ENCODE measurements at regions not wholly inside any gene's neighbourhood (a gene's known extent, or its start where the extent isn't known, plus 50 kb on each side); places are given as distances from the start of the nearest gene placed in this dataset.

GRCh38 chr11:119523539-119524157, 100.7 kb upstream of the THY1 start:
- TF ChIP-seq, protein P1, sequence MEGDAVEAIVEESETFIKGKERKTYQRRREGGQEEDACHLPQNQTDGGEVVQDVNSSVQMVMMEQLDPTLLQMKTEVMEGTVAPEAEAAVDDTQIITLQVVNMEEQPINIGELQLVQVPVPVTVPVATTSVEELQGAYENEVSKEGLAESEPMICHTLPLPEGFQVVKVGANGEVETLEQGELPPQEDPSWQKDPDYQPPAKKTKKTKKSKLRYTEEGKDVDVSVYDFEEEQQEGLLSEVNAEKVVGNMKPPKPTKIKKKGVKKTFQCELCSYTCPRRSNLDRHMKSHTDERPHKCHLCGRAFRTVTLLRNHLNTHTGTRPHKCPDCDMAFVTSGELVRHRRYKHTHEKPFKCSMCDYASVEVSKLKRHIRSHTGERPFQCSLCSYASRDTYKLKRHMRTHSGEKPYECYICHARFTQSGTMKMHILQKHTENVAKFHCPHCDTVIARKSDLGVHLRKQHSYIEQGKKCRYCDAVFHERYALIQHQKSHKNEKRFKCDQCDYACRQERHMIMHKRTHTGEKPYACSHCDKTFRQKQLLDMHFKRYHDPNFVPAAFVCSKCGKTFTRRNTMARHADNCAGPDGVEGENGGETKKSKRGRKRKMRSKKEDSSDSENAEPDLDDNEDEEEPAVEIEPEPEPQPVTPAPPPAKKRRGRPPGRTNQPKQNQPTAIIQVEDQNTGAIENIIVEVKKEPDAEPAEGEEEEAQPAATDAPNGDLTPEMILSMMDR (IDR thresholded peaks at IDR 0.05; ENCODE audit: unreplicated experiment), result no peak
- Mint-ChIP-seq H3K4me1 (ENCODE audit: low read depth) (no peaks in the 10 kb centered on the region), H3K9me3 (ENCODE audit: low read depth) (no peaks in the 10 kb centered on the region), H3K4me3 (ENCODE audit: low read depth) (no peak overlapping the region), H3K27ac (no peak overlapping the region), H3K27me3 (peaks cover 30% of the 10 kb centered on the region), H3K36me3 (ENCODE audit: insufficient read depth) (no peaks in the 10 kb centered on the region)
- no peak for DNase-seq (ENCODE audit: low spot score, unreplicated experiment)

DNA sequence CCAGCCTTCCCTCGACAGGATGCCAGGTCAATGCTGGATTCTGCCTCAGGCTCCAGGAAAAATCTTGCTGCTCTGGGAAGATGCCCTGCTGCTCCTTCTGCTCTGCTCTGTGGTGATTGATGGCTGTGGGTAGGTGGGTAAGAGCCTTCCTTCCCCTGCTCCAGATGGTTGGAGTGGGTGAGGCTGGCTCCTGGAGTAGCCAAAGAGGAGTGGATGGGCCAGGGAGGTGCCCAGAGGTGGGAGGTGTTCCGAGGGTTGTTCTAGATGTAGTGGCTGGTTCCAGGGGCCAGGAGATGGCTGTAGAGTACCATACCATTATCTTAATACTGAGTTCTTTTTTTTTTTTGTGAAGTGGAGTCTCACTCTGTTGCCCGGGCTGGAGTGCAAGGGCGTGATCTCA, 99.6 kb upstream of the THY1 start:
- DNase-seq (ENCODE audit: low spot score, unreplicated experiment), result no peak
- Mint-ChIP-seq H3K27ac (no peak overlapping the region), H3K27me3 (peaks cover 28% of the 10 kb centered on the region), H3K4me1 (ENCODE audit: low read depth) (no peaks in the 10 kb centered on the region), H3K4me3 (ENCODE audit: low read depth) (no peak overlapping the region), H3K36me3 (ENCODE audit: insufficient read depth) (no peaks in the 10 kb centered on the region), H3K9me3 (ENCODE audit: low read depth) (no peaks in the 10 kb centered on the region)
- TF ChIP-seq, protein P1 (IDR thresholded peaks at IDR 0.05; ENCODE audit: unreplicated experiment), result no peak

GRCh38 chr11:119521551-119521950, 98.6 kb upstream of the THY1 start:
- H3K36me3 Mint-ChIP-seq (ENCODE audit: insufficient read depth), result no peaks in the 10 kb centered on the region
- no peak overlapping the region for H3K4me3 Mint-ChIP-seq (ENCODE audit: low read depth)
- TF ChIP-seq, protein P1 (IDR thresholded peaks at IDR 0.05; ENCODE audit: unreplicated experiment), result no peak
- H3K27ac Mint-ChIP-seq, result no peak overlapping the region
- H3K9me3 Mint-ChIP-seq (ENCODE audit: low read depth), result no peaks in the 10 kb centered on the region
- H3K27me3 Mint-ChIP-seq, result peaks cover 29% of the 10 kb centered on the region
- no peaks in the 10 kb centered on the region for H3K4me1 Mint-ChIP-seq (ENCODE audit: low read depth)
- DNase-seq (ENCODE audit: low spot score, unreplicated experiment), result no peak

DNA sequence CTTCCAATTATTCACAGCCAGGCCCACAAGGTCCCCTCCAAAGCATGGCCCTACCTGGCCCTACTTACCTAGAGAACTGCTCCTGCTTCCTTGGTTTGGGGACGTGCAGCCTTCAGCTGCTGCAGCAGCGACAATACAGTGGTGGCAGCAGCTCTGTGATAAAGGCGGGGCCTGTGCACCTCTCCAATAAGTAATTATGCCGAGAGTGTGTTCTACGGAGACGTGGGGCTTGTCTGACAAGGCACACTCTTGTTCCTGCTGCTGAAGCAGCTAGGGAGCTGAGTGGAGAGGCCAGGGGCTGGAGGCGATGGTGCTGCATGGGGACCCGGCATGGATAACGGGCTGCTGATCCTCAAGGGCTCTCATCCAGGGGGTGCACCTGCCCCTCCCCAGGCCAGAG, 98.0 kb upstream of the THY1 start:
- TF ChIP-seq, protein P1 (IDR thresholded peaks at IDR 0.05; ENCODE audit: unreplicated experiment), result no peak
- peaks cover 31% of the 10 kb centered on the region for H3K27me3 Mint-ChIP-seq
- no peak for DNase-seq (ENCODE audit: low spot score, unreplicated experiment)
- H3K4me3 Mint-ChIP-seq (ENCODE audit: low read depth), result no peak overlapping the region
- H3K9me3 Mint-ChIP-seq (ENCODE audit: low read depth), result no peaks in the 10 kb centered on the region
- H3K36me3 Mint-ChIP-seq (ENCODE audit: insufficient read depth), result no peaks in the 10 kb centered on the region
- H3K27ac Mint-ChIP-seq, result no peak overlapping the region
- no peaks in the 10 kb centered on the region for H3K4me1 Mint-ChIP-seq (ENCODE audit: low read depth)

- TF ChIP-seq, protein P1 (IDR thresholded peaks at IDR 0.05; ENCODE audit: unreplicated experiment), result no peak
Measured at GRCh38 chr11:119520400-119520799, 97.4 kb upstream of the THY1 start.

More at GRCh38 chr11:119520400-119520799, 97.4 kb upstream of the THY1 start:
- no peak overlapping the region for H3K4me3 Mint-ChIP-seq (ENCODE audit: low read depth)
- H3K27me3 Mint-ChIP-seq, result peaks cover 29% of the 10 kb centered on the region
- H3K36me3 Mint-ChIP-seq (ENCODE audit: insufficient read depth), result no peaks in the 10 kb centered on the region
- H3K27ac Mint-ChIP-seq, result peak overlapping the region; percentile 47
- DNase-seq (ENCODE audit: low spot score, unreplicated experiment), result no peak
- no peaks in the 10 kb centered on the region for H3K4me1 Mint-ChIP-seq (ENCODE audit: low read depth)
- H3K9me3 Mint-ChIP-seq (ENCODE audit: low read depth), result no peaks in the 10 kb centered on the region

All from progenitor cell of endocrine pancreas (in vitro differentiated cells).